SJCRH30 (cell line): ENCODE measurements at regions not wholly inside any gene's neighbourhood (a gene's known extent, or its start where the extent isn't known, plus 50 kb on each side); places are given as distances from the start of the nearest gene placed in this dataset.

Experiments used
- DNase-seq, 2 experiments: peaks; one replicate each; pipeline ENCODE4 v3.0.0-alpha.2; 2015 to 2020
- H3K27ac ChIP-seq: fragments of 250-450 bp; sonication (Bioruptor Pico); 2 replicates; pipeline ENCODE4 v1.5.1; 2020; ENCODE audit warnings: mild to moderate bottlenecking, moderate library complexity
- H3K27me3 ChIP-seq: fragments of 250-450 bp; sonication (Bioruptor Pico); 2 replicates; pipeline ENCODE4 v1.5.1; 2020; ENCODE audit warnings: mild to moderate bottlenecking, moderate library complexity
- H3K36me3 ChIP-seq: fragments of 250-450 bp; sonication (Bioruptor Pico); 2 replicates; pipeline ENCODE4 v1.5.1; 2020; ENCODE audit warnings: mild to moderate bottlenecking, moderate library complexity
- H3K4me1 ChIP-seq: fragments of 250-450 bp; sonication (Bioruptor Pico); 2 replicates; pipeline ENCODE4 v1.5.1; 2020; ENCODE audit warnings: mild to moderate bottlenecking, moderate library complexity
- H3K4me3 ChIP-seq: fragments of 250-450 bp; sonication (Bioruptor Pico); 2 replicates; pipeline ENCODE4 v1.5.1; 2020; ENCODE audit warnings: mild to moderate bottlenecking, moderate library complexity
- H3K9me3 ChIP-seq: fragments of 250-450 bp; sonication (Bioruptor Pico); replicated peaks from 2 replicates; pipeline ENCODE4 v1.5.1; 2020; ENCODE audit warnings: mild to moderate bottlenecking, moderate library complexity

- Histone ChIP-seq H3K4me1 (peaks cover 28% of the 10 kb centered on the region), H3K27ac (no peak overlapping the region), H3K4me3 (no peak overlapping the region), H3K27me3 (no peaks in the 10 kb centered on the region), H3K9me3 (no peaks in the 10 kb centered on the region), H3K36me3 (no peaks in the 10 kb centered on the region)
- DNase-seq, result peak in 1 of 2 experiments; percentile 26
These were observed 357.6 kb downstream of the TGFB2 start for GRCh38 chr1:218702775-218703174.

GRCh38 chr1:218703836-218704235, 358.7 kb downstream of the TGFB2 start:
- H3K4me3 ChIP-seq, result no peak overlapping the region
- H3K4me1 ChIP-seq, result peaks cover 28% of the 10 kb centered on the region
- no peak overlapping the region for H3K27ac ChIP-seq
- H3K9me3 ChIP-seq, result no peaks in the 10 kb centered on the region
- no peaks in the 10 kb centered on the region for H3K36me3 ChIP-seq
- H3K27me3 ChIP-seq, result no peaks in the 10 kb centered on the region
- DNase-seq, result no peak

DNA sequence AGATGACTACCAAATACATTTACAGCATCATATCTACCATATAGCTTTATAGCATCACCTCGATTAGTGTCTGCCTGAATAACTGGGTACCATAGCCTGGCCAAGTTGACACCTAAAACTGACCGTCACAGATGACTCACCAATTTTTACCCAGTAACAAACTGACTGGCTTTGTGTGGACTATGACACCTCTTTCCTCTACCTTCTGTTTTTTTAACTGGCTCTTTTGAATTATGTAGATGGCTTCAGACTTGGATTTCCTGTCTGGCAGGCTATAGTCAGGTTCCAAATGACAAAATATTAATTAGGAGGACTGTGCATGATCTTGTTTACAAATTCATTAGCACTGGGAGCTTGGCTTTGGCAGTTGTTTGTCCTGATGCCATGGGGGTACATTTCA, 360.3 kb downstream of the TGFB2 start:
- Histone ChIP-seq H3K36me3 (no peaks in the 10 kb centered on the region), H3K27me3 (no peaks in the 10 kb centered on the region), H3K4me1 (peaks cover 28% of the 10 kb centered on the region), H3K4me3 (no peak overlapping the region), H3K9me3 (no peaks in the 10 kb centered on the region), H3K27ac (peak overlapping the region; percentile 23; the same call in 1 of the 2 replicates)
- no peak for DNase-seq

- Histone ChIP-seq H3K4me3 (no peak overlapping the region), H3K27me3 (no peaks in the 10 kb centered on the region), H3K36me3 (no peaks in the 10 kb centered on the region), H3K4me1 (peaks cover 28% of the 10 kb centered on the region), H3K9me3 (no peaks in the 10 kb centered on the region), H3K27ac (peak overlapping the region; percentile 23)
- DNase-seq, result peak; percentile 86 to 87
These were observed 361.1 kb downstream of the TGFB2 start for GRCh38 chr1:218705911-218706893.

GRCh38 chr1:218711001-218711400, 365.9 kb downstream of the TGFB2 start:
- Histone ChIP-seq H3K4me1 (peaks cover 15% of the 10 kb centered on the region), H3K36me3 (no peaks in the 10 kb centered on the region), H3K27ac (no peak overlapping the region), H3K27me3 (no peaks in the 10 kb centered on the region), H3K4me3 (no peak overlapping the region), H3K9me3 (0 out of 2 replicates have a peak, but pooled peaks cover 3% of the 10 kb centered on the region)
- no peak for DNase-seq

DNA sequence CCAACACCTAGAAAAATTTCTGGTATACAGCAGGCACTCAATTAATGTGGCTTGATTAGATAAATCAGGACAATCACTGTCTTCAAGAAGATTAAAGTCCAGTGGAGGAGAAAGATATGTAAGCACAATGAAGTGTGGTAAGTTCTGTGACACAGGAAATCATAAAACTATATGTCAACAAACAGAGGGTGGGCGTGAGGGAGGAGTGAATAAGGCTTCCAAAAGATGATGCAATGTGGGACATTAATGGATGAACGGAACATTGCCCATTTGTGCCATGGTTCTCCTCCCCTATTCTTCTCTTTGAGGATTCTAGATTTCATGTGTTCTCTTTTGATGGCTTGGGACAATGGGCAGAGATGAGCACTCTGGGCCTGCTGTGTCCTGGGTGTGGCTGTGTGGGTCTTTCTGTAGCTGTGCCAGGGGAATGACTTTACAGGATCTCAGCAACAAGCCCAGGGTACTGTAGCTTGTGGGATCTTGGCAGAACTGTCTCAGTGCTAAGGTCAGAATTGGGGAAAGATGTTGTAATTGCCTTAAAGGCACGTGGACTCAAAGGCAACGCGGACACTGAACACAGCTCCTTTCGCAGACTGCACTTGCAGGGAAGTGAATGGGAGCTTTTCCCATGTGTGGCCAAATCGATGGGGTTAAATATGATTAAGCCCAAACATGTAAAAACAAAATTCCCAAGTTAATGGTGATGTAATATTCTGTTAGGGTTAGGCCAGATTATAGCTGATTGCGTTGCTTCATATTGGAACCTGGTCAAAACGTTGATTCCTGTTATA, 366.9 kb downstream of the TGFB2 start:
- 0 out of 2 replicates have a peak, but pooled peaks cover 3% of the 10 kb centered on the region for H3K9me3 ChIP-seq
- peaks cover 5% of the 10 kb centered on the region; the same call in 1 of the 2 replicates for H3K4me1 ChIP-seq
- H3K36me3 ChIP-seq, result no peaks in the 10 kb centered on the region
- H3K27me3 ChIP-seq, result no peaks in the 10 kb centered on the region
- H3K27ac ChIP-seq, result no peak overlapping the region
- no peak for DNase-seq
- no peak overlapping the region for H3K4me3 ChIP-seq

DNA sequence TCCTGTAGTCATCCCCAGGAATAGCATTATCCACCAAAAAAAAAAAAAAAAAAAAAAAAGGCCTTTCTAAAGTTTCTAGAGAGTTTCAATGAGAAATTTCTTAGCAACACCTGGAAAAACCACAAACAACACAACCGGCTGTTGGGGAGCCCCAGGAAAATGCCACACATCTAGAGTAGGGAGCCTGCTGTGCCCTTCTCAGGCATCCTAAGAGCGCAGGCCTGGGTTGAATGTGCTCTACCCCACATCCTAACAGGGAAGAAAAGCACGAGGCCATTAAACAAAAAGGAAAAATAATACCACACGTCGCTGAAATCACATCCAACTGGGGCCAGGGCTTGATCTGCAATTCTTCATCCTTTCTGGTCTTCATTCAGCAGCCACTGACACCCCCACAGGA, 367.5 kb downstream of the TGFB2 start:
- 0 out of 2 replicates have a peak, but pooled peaks cover 3% of the 10 kb centered on the region for H3K9me3 ChIP-seq
- no peak for DNase-seq
- no peak overlapping the region for H3K27ac ChIP-seq
- H3K36me3 ChIP-seq, result no peaks in the 10 kb centered on the region
- no peak overlapping the region for H3K4me3 ChIP-seq
- H3K4me1 ChIP-seq, result peaks cover 5% of the 10 kb centered on the region; the same call in 1 of the 2 replicates
- no peaks in the 10 kb centered on the region for H3K27me3 ChIP-seq

DNA sequence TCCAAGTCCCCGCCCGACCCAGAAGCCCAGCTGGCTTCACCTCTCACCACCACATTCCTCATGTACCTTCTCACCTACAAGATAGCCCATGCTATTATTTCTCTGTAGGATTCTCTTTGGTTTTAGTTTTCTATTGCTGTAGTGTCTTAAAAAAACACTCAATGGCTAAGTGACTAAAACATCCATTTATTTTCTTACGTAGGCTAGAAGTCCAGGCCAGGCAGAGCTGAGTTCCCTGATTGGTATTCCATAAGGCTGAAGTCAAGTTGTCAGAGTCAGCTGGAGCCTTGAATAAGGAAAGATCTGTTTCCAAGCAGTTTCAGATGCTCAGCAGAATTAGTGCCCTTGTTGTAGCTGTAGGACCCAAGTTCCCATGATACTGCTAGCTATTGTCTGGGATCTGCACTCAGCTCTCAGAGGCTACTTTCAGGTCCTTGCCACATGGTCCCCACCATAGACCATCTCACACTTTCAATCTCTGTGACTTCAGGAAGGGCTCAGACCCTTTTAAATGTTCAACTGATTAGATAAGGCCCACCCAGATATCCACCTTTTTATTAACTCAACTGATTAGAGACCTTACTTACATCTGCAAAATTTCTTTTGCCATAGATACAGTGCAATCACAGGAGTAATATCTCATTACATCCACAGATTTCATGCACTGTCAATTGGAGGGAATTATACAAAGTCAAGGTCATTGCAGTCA, 371.0 kb downstream of the TGFB2 start:
- Histone ChIP-seq H3K36me3 (no peaks in the 10 kb centered on the region; the same call in 1 of the 2 replicates), H3K9me3 (peaks cover 3% of the 10 kb centered on the region; the same call in 1 of the 2 replicates), H3K27me3 (no peaks in the 10 kb centered on the region), H3K27ac (no peak overlapping the region), H3K4me1 (peaks cover 23% of the 10 kb centered on the region), H3K4me3 (no peak overlapping the region)
- no peak for DNase-seq

DNA sequence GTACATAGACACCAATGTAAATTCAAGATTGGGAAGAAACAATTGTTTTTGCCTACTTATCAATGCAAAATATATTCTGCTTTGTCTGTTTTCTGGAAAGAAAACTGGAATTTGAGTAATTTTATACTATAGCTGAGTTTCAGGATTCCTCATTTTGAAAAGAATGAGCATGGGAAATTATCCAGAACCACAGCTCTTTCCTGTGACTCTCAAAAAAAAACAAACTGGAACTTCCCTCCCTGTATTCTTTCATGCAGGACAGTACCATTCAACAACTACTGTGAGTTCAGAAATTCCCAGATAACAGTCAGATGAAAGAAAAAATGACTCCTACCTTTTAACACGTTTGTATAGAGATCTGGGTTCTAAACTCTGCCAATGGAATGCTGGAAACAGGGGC, 372.4 kb downstream of the TGFB2 start:
- H3K27ac ChIP-seq, result peak overlapping the region; percentile 7; the same call in 1 of the 2 replicates
- H3K27me3 ChIP-seq, result no peaks in the 10 kb centered on the region
- H3K4me3 ChIP-seq, result no peak overlapping the region
- no peaks in the 10 kb centered on the region; the same call in 1 of the 2 replicates for H3K9me3 ChIP-seq
- DNase-seq, result no peak
- no peaks in the 10 kb centered on the region; the same call in 1 of the 2 replicates for H3K36me3 ChIP-seq
- H3K4me1 ChIP-seq, result peaks cover 18% of the 10 kb centered on the region

- H3K4me3 ChIP-seq, result no peak overlapping the region
- peaks cover 18% of the 10 kb centered on the region for H3K4me1 ChIP-seq
- peak; percentile 49 to 79 for DNase-seq
- no peaks in the 10 kb centered on the region; the same call in 1 of the 2 replicates for H3K9me3 ChIP-seq
- H3K27ac ChIP-seq, result peak overlapping the region; percentile 7; the same call in 1 of the 2 replicates
- H3K36me3 ChIP-seq, result no peaks in the 10 kb centered on the region; the same call in 1 of the 2 replicates
- no peaks in the 10 kb centered on the region for H3K27me3 ChIP-seq
These were observed 373.1 kb downstream of the TGFB2 start for GRCh38 chr1:218718206-218718605.

DNA sequence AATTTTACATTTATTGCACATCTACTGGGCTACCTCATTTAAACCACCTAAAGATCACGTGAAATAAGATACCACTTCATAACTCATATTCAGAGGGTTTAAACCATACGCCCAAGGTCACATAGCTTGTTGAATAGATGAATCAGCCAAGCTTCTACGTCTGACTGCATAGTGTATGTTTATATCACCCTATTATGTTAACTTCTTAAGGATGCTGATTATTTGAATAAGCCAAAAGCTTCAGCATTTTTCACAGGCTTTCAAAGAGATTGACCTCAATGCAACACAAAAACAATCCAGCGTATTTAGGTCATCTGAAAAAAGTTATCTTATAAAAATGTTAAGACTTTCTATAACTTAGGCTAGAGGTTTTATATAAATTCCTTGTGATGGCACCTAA, 373.8 kb downstream of the TGFB2 start:
- DNase-seq, result peak in 1 of 2 experiments; percentile 27
- Histone ChIP-seq H3K4me3 (no peak overlapping the region), H3K9me3 (no peaks in the 10 kb centered on the region; the same call in 1 of the 2 replicates), H3K27me3 (no peaks in the 10 kb centered on the region), H3K36me3 (no peaks in the 10 kb centered on the region; the same call in 1 of the 2 replicates), H3K27ac (no peak overlapping the region), H3K4me1 (peaks cover 18% of the 10 kb centered on the region)

GRCh38 chr1:218728898-218729565, 383.9 kb downstream of the TGFB2 start:
- H3K9me3 ChIP-seq, result 0 out of 2 replicates have a peak, but pooled peaks cover 2% of the 10 kb centered on the region
- DNase-seq, result no peak
- no peak overlapping the region for H3K27ac ChIP-seq
- H3K27me3 ChIP-seq, result no peaks in the 10 kb centered on the region
- H3K4me3 ChIP-seq, result no peak overlapping the region
- no peaks in the 10 kb centered on the region for H3K4me1 ChIP-seq
- no peaks in the 10 kb centered on the region for H3K36me3 ChIP-seq

DNA sequence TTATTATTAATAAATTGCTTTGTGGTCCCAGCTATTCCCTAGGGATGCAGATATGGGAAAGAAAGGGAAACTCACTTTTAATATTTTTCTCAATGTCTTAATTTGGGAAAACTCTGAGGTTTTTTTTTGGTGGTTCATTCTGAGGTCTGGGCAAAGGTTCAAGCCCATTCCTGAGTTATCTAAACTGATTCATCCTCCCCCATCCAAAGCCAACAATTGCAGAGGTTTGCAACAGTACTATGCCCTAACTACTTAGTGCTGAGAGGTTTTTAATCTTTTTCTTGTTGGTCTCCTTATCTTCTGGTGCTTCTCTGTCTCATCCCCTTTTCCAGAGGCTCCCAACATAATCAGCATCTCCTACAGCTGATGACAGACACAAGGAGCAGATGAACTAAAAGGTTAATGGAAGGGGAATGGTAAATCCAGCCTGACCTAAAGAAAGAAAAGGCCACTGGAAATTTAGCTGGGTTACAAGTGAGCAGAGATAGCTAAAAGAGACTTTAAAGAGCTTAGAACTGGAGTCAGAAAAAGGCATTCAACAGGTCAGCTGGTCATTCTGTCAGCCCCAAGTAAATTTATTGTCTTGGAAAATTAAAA, 390.4 kb downstream of the TGFB2 start:
- H3K4me3 ChIP-seq, result no peak overlapping the region
- H3K4me1 ChIP-seq, result no peaks in the 10 kb centered on the region
- no peaks in the 10 kb centered on the region for H3K27me3 ChIP-seq
- 0 out of 2 replicates have a peak, but pooled peaks cover 2% of the 10 kb centered on the region for H3K9me3 ChIP-seq
- H3K27ac ChIP-seq, result no peak overlapping the region
- DNase-seq, result no peak
- no peaks in the 10 kb centered on the region for H3K36me3 ChIP-seq
